ENCODE measurements at regions not wholly inside any gene's neighbourhood (a gene's known extent, or its start where the extent isn't known, plus 50 kb on each side); places are given as distances from the start of the nearest gene placed in this dataset.
"Not testable (repeated sequence)": the region's sequence is repeated elsewhere in the genome, so short reads cannot be mapped to it uniquely, and the experiment has no call there.

- DNase-seq (ENCODE audit: low read depth in 2 of 2, low spot score in 1 of 2), result no peak
These were observed 50.9 kb upstream of the WARS2 start for GRCh38 chr1:119191325-119191724.

GRCh38 chr1:119204197-119204960, 63.9 kb upstream of the WARS2 start:
- no peak for DNase-seq (ENCODE audit: low read depth in 2 of 2, low spot score in 1 of 2)

DNA sequence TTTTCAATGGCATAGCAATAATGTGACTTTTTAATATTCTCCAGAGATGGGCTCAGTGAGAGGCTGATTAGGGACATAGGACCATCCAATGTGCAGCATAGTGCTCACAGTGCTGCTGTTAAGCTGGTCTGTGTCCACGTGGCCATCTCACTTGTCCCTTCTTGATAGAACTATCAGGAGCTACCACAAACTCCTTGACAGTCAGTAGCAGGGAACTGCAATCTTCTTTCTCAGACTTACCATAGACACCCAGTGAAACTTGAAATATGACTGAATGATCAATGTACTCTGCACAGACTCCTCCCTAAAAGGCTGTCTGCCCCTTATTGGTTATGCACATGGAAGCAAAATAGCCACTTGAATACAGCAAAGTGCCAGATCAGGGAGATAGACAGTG, 64.5 kb upstream of the WARS2 start:
- no peak for DNase-seq (ENCODE audit: low read depth in 2 of 2, low spot score in 1 of 2)

- DNase-seq (ENCODE audit: low read depth in 2 of 2, low spot score in 1 of 2), result no peak
These were observed 68.6 kb upstream of the WARS2 start for GRCh38 chr1:119209061-119209460.

GRCh38 chr1:119209596-119210295, 69.3 kb upstream of the WARS2 start:
- no peak for DNase-seq (ENCODE audit: low read depth in 2 of 2, low spot score in 1 of 2)

- DNase-seq (ENCODE audit: low read depth in 2 of 2, low spot score in 1 of 2), result no peak
These were observed 69.8 kb upstream of the WARS2 start for GRCh38 chr1:119210296-119210649.

DNA sequence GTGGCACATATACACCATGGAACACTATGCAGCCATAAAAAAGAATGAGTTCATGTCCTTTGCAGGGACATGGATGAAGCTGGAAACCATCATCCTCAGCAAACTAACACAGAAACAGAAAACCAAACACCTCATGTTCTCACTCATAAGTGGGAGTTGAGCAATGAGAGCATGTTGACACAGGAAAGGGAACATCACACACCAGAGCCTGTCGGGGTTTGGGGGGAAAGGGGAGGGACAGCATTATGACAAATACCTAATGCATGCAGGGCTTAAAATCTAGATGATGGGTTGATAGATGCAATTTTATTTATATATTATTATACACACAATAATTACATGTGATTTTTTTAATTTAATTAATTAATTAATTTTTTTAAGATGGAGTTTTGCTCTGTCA, 72.8 kb upstream of the WARS2 start:
- not testable (repeated sequence) for DNase-seq (ENCODE audit: low read depth in 2 of 2, low spot score in 1 of 2)

- not testable (repeated sequence) for DNase-seq (ENCODE audit: low read depth in 2 of 2, low spot score in 1 of 2)
These were observed 74.5 kb upstream of the WARS2 start for GRCh38 chr1:119214961-119215360.

DNA sequence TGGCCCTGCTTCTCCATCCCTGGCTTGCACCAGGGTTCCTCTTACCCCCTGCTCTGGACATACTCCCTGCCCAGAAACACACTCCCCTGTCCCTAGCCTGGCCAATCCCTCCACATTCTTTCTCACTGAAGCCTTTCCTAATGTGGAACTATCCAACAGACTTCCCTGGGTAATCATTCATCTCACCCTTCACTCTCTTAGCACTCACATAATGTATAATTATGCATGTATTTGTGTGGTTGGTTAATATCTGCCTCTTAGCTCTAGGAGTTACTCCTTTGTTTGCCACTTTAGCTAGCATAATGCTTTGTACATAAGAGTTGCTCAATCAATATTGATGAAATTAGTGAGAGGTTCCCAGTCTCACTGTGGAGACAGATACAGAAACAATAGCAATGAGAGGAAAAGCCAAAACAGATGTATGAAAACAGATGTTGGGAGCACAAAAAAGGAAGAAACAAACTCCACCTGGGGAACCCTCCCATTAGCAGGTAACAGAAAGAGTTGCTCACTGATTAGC, 76.9 kb upstream of the WARS2 start:
- DNase-seq (ENCODE audit: low read depth in 2 of 2, low spot score in 1 of 2), result no peak

GRCh38 chr1:119219711-119220110, 79.3 kb upstream of the WARS2 start:
- DNase-seq (ENCODE audit: low read depth in 2 of 2, low spot score in 1 of 2), result no peak

DNA sequence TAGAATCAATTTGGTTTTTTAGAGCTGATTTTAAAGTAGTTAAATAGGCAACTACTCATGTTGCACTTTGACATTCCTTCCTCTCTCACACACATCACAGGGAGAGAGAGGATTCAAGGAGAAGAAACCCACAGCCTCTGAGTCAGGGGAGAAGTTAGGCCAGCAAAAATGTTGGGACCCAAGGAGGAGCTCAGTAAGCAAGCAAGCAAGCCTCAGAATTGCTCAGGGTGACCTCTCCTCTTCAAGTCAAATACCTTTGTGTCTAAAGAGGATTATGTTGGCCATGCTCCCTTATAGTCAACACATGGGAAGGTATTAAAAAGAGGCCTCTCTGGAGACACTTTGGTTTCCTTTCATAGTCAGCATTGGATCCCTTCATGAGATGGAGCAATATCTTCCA, 80.5 kb upstream of the WARS2 start:
- DNase-seq (ENCODE audit: low read depth in 2 of 2, low spot score in 1 of 2), result no peak

DNA sequence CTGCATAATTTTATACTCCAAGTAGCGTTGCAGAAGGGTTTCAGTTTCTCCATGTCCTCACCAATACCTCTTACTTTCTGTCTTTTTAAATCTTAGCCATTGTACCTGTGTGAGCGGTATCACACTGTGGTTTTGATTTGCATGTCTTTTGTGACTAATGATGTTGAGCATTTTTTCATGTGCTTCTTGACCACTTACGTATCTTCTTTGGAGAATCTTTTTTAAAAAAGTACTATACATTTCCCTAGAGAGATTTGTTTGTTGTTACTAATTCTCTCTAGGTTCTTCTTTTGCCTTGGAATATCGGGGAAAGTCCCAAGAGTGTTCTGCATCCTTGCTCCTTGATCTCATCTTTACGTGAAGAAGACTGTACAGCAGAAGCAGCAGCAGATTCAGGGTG, 81.8 kb upstream of the WARS2 start:
- no peak for DNase-seq (ENCODE audit: low read depth in 2 of 2, low spot score in 1 of 2)

DNA sequence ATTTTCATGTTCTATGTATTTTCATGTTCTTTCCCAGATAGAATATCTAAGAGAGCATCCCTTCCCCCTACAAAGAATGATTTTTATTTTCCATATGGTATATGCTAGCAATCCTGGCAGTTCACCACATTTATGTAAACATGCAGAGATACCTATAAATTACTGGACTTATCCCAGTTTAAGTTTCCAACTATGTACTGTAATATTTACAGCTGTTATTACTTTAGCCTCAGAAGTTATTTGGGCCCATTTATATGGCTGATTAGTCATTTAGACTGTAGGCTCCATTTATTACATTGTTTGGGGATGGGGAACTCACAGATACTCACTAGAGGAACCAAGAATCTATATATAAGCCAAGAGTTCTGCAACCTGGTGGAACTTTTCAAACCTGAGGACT, 84.8 kb upstream of the WARS2 start:
- DNase-seq (ENCODE audit: low read depth in 2 of 2, low spot score in 1 of 2), result no peak

- no peak for DNase-seq (ENCODE audit: low read depth in 2 of 2, low spot score in 1 of 2)
These were observed 85.4 kb upstream of the WARS2 start for GRCh38 chr1:119225831-119226230.

DNA sequence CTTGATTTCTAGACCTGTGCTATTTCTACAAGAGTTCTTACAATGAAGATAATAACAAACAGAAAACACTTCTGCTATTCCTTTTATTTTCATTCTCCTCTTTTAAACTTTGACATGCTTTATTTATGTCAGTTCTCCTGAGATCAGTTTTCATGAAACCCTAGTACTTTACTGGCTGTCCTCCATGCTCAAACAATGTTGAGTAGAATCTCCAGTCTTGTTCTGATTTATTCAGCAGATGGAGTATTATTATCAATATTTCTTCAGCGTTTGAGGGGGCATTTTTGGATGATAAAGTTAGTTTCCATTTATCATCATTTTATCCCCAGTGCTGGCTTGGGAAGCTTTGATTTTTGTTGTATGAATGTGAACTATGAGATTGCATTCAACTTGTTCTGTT, 85.9 kb upstream of the WARS2 start:
- DNase-seq (ENCODE audit: low read depth in 2 of 2, low spot score in 1 of 2), result no peak

GRCh38 chr1:119226913-119227312, 86.5 kb upstream of the WARS2 start:
- DNase-seq (ENCODE audit: low read depth in 2 of 2, low spot score in 1 of 2), result no peak

GRCh38 chr1:119227456-119227855, 87.0 kb upstream of the WARS2 start:
- DNase-seq (ENCODE audit: low read depth in 2 of 2, low spot score in 1 of 2), result no peak

GRCh38 chr1:119228335-119229080, 88.1 kb upstream of the WARS2 start:
- no peak for DNase-seq (ENCODE audit: low read depth in 2 of 2, low spot score in 1 of 2)

- DNase-seq (ENCODE audit: low read depth in 2 of 2, low spot score in 1 of 2), result no peak
These were observed 94.7 kb upstream of the WARS2 start for GRCh38 chr1:119235120-119235519.

- no peak for DNase-seq (ENCODE audit: low read depth in 2 of 2, low spot score in 1 of 2)
These were observed 105.4 kb upstream of the WARS2 start for GRCh38 chr1:119245881-119246280.

DNA sequence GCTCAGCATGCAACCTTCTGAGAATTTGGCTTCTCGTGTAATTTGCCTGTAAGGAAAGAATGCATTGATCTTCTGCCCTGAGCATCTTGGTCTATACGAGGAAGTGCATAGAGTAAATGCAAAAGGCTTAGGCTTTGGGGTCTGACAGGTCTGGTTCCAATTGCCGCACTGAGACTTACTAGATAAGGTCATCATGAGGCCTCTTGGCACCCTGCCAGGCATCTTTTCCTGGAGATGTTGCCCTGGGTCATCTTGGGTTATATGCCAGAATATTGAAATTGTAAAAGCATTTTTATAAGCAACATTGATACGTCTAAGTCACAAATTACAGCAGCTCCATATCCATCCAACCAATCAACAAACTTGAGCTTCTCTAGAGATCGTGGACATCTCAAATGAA, 108.8 kb upstream of the WARS2 start:
- no peak for DNase-seq (ENCODE audit: low read depth in 2 of 2, low spot score in 1 of 2)

- no peak for DNase-seq (ENCODE audit: low read depth in 2 of 2, low spot score in 1 of 2)
These were observed 109.8 kb upstream of the WARS2 start for GRCh38 chr1:119250299-119250698.

All from stimulated activated CD8-positive, alpha-beta memory T cell treated with anti-CD3 and anti-CD28 coated beads, Interleukin-4, amount 100 ng/mL, for 4 hours (primary cell).